K562 (cell line): ENCODE measurements at regions not wholly inside any gene's neighbourhood (a gene's known extent, or its start where the extent isn't known, plus 50 kb on each side); places are given as distances from the start of the nearest gene placed in this dataset.
"Not testable (repeated sequence)": the region's sequence is repeated elsewhere in the genome, so short reads cannot be mapped to it uniquely, and the experiment has no call there.

Experiments
- ATAC-seq: fragments of 200-7000 bp; cut with Tn5 transposase; 3 replicates; pipeline ENCODE4 v1.9.1; 2020; ENCODE audit warnings: moderate library complexity
- BruUV-seq: library from RNA; stranded (reverse); fragments of 400-500 nt; replicated peaks from 2 replicates; lab custom pipeline; 2021; lab: Mats Ljungman, UMichigan
- CTCF ChIA-PET: fragments of 300-600 bp; formaldehyde crosslinking; extraction: SDS; loops from one replicate; lab custom pipeline; 2021; ENCODE audit warnings: low intra/inter-chr PET ratio; lab: Yijun Ruan, JAX
- POLR2A ChIA-PET: fragments of 300-600, 350-650 bp; sonication (Branson Sonifier 250); formaldehyde crosslinking; extraction: SDS; loops from one replicate; lab custom pipeline; 2021; ENCODE audit warnings: antibody characterized with exemption, inconsistent platforms; lab: Yijun Ruan, JAX
- DNase-seq, 4 experiments: peaks; one replicate each; pipeline versions ENCODE4 v3.0.0 to v3.0.0-alpha.2; 2011 to 2018; ENCODE audit warnings: low spot score in 3 of 4, mixed read lengths in 3 of 4; ENCODE audit errors: extremely low read depth in 1 of 4
- FAIRE-seq: peaks from 2 replicates; lab custom pipeline; 2011; peaks lifted over from hg19 to GRCh38; lab: Jason Lieb, UNC
- H2AFZ ChIP-seq: 2 replicates; pipeline ENCODE4 v1.6.0; 2011; ENCODE audit warnings: low read depth, low read length, control low read depth, inconsistent platforms
- H3K27ac ChIP-seq: fragments of 200-600 bp; 3 replicates; pipeline ENCODE4 v1.8.0; 2011; ENCODE audit warnings: low read depth, mild to moderate bottlenecking, control low read depth, inconsistent platforms, low read length, moderate library complexity, mixed read lengths; ENCODE audit errors: extremely low read depth
- H3K27me3 ChIP-seq, 2 experiments: fragments of 300-600 bp in 1 of 2; 2 replicates in 1 of 2; 3 replicates in 1 of 2; pipeline versions ENCODE4 v1.6.0 to v1.8.0; 2011; ENCODE audit warnings: inconsistent platforms in 2 of 2, low read length in 2 of 2, mild to moderate bottlenecking in 1 of 2, mixed read lengths in 1 of 2, moderate library complexity in 1 of 2; ENCODE audit not compliant: control insufficient read depth in 2 of 2, insufficient read depth in 2 of 2
- H3K36me3 ChIP-seq: fragments of 300-600 bp; 3 replicates; pipeline ENCODE4 v1.8.0; 2011; ENCODE audit warnings: mild to moderate bottlenecking, low read length, inconsistent platforms; ENCODE audit not compliant: control insufficient read depth, insufficient read depth
- H3K4me1 ChIP-seq, 2 experiments: fragments of 200-600 bp in 1 of 2; replicated peaks in 1 of 2; 2 replicates in 1 of 2; 3 replicates in 1 of 2; pipeline versions ENCODE4 v1.5.1 to v1.8.0; 2011; ENCODE audit warnings: inconsistent platforms in 2 of 2, low read length in 2 of 2, mild to moderate bottlenecking in 1 of 2, mixed read lengths in 1 of 2, moderate library complexity in 1 of 2; ENCODE audit not compliant: control insufficient read depth in 2 of 2, insufficient read depth in 2 of 2
- H3K4me2 ChIP-seq: 2 replicates; pipeline ENCODE4 v1.6.1; 2011; ENCODE audit warnings: low read length, control low read depth, inconsistent platforms, mixed read lengths; ENCODE audit not compliant: insufficient read depth
- H3K4me3 ChIP-seq: fragments of 200-600 bp; sonication (generic), shearing (Covaris generic); 2 replicates; pipeline ENCODE4 v1.5.1; 2016; ENCODE audit warnings: control low read depth, inconsistent platforms
- H3K79me2 ChIP-seq: fragments of 200-600 bp; 3 replicates; pipeline ENCODE4 v1.8.0; 2011; ENCODE audit warnings: low read length, inconsistent platforms; ENCODE audit not compliant: control insufficient read depth, insufficient read depth
- H3K9ac ChIP-seq, 2 experiments: 2 replicates each; pipeline versions ENCODE4 v1.6.0 to v1.6.1; 2011; ENCODE audit warnings: low read depth in 2 of 2, low read length in 2 of 2, control low read depth in 1 of 2, inconsistent platforms in 1 of 2, mild to moderate bottlenecking in 1 of 2, mixed read lengths in 1 of 2; ENCODE audit not compliant: insufficient read depth in 1 of 2
- H3K9me1 ChIP-seq: one replicate; pipeline ENCODE4 v1.6.0; 2011; ENCODE audit warnings: inconsistent platforms, mild to moderate bottlenecking, low read length, moderate library complexity; ENCODE audit not compliant: control insufficient read depth, insufficient read depth
- H3K9me3 ChIP-seq: replicated peaks from 2 replicates; pipeline ENCODE4 v1.5.1; 2011; ENCODE audit warnings: low read depth, low read length, inconsistent platforms; ENCODE audit not compliant: control insufficient read depth, insufficient read depth
- H4K20me1 ChIP-seq: replicated peaks from 2 replicates; pipeline ENCODE4 v1.6.1; 2011; ENCODE audit warnings: low read length, inconsistent platforms, mixed read lengths; ENCODE audit not compliant: control insufficient read depth, insufficient read depth
- WGBS: fragments of 100-300 bp; shearing (Covaris generic); methylation state at CpG from one replicate; pipeline ENCODE4 v1.1.6; 2016; ENCODE audit warnings: low coverage, mixed read lengths; ENCODE audit not compliant: insufficient coverage; ENCODE audit errors: missing lambda C conversion rate; 5-methylcytosine and 5-hydroxymethylcytosine counted together
- in situ Hi-C: fragments of 300-500 bp; cut with MboI; formaldehyde crosslinking; loops from 4 replicates; pipeline ENCODE4 v1.15.0; 2018; ENCODE audit warnings: inconsistent platforms, mixed read lengths
- intact Hi-C: fragments of 100-400 bp; cut with micrococcal nuclease; formaldehyde crosslinking; loops from 2 replicates; pipeline ENCODE4 v1.14.2; 2022

DNA sequence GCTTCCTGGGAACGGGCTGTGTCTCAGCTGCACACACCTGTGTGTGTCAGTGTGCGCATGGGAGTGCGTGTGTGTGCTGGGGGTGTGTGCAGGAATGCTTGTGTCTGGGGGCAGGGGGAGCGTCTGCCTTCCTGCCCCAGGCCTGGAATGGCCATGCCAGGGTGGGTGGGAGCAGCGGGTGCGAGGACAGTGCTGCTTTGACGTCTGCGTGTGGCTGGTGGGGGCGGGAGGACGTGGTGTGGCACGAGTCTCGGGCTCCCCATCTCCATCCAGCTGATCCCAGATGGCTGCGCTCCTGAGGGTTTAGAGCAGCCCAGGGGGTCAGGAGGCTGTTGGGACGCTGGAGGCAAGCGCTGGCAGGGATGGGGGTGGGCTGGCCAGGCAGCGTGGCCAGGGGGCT, 80.6 kb downstream of the TMEM121 start:
- H3K27me3 ChIP-seq, in situ Hi-C loops, BruUV-seq, H3K27ac ChIP-seq, ATAC-seq, H3K9me1 ChIP-seq, CTCF ChIA-PET, H2AFZ ChIP-seq, H3K79me2 ChIP-seq, H3K9ac ChIP-seq, H3K4me3 ChIP-seq, FAIRE-seq, H4K20me1 ChIP-seq, POLR2A ChIA-PET, intact Hi-C loops, H3K36me3 ChIP-seq, DNase-seq, H3K4me2 ChIP-seq, H3K9me3 ChIP-seq: not testable (repeated sequence)
- WGBS, result 10% methylated on average over 2 of the region's 16 CpGs
- peaks cover 6 to 22% of the 10 kb centered on the region in 2 experiments; a peak in 4 of 5 replicates for H3K4me1 ChIP-seq

DNA sequence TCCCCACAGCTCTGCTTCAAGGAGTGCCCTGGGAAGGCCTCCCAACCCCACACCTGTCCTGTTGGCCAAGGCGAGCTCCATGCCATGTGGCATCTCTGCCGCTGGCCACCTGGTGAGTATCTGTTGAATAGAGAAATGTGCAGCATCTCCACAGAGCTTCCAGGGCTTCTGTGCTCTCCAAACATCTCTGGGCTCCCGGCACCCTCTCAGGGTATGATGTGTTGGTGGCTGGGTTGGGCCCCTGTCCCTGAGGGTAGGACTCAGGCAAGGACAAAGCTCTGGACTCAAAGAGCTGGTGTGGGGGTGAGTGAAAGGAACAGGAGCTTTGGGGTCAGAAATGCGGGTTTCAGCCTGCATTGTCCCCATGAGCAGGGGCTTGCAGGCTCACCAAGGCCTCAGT, 88.6 kb downstream of the TMEM121 start:
- in situ Hi-C loops, result loop anchor here (5.0 kb wide), 1 partner anchor 42 kb away; no protein-coding TSS in a partner anchor
- H3K9me3 ChIP-seq, H3K36me3 ChIP-seq, ATAC-seq, POLR2A ChIA-PET, FAIRE-seq, DNase-seq, H3K9ac ChIP-seq, H3K9me1 ChIP-seq, H3K27ac ChIP-seq, BruUV-seq, H3K4me2 ChIP-seq, intact Hi-C loops, H3K4me1 ChIP-seq, H4K20me1 ChIP-seq, H3K4me3 ChIP-seq, H3K27me3 ChIP-seq, CTCF ChIA-PET, H2AFZ ChIP-seq, H3K79me2 ChIP-seq: not testable (repeated sequence)
- WGBS, result 0% methylated on average over 1 of the region's 4 CpGs

DNA sequence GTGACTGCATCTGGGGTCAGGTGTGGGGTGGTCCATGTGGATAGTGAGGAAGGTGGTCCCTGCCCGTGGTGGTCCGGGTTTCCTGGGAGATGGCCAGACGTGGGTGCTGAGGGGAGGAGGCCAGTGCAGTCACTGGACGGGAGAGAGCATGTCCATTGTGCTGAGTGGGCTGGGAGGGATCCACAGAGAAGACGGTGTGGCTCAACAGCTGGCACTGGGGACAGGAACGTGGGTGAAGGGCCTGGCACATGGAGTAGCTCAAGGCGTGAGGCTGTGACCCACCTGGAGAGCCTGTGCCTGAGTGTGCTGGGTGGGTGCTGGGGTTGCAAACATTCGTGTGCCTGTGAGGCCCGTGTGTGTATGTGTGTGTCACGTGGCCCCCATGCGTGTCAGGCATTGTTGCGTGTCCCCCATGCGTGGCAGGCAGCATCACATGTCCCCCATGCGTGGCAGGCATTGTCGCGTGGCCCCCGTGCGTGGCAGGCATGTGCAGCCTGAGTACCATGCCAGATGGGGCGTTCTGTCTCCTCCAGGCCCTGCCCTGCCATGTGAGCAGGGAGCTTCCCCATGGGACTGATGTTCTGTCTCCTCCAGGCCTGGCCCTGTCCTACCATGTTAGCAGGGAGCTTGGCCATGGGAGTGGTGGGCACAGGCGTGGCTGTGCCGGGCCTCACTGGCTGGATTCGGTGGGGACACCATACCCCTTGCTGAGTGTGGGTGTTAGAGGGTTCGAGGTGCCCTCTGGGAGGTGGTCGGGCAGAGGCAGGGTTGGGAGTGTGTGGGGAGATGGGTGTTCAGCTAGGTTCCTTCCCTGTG, 89.8 kb downstream of the TMEM121 start:
- CTCF ChIA-PET, H4K20me1 ChIP-seq, H3K36me3 ChIP-seq, H3K4me1 ChIP-seq, H3K27me3 ChIP-seq, H2AFZ ChIP-seq, ATAC-seq, H3K9me3 ChIP-seq, DNase-seq, intact Hi-C loops, H3K9ac ChIP-seq, H3K79me2 ChIP-seq, BruUV-seq, in situ Hi-C loops, H3K9me1 ChIP-seq, H3K27ac ChIP-seq, H3K4me2 ChIP-seq, H3K4me3 ChIP-seq, FAIRE-seq, POLR2A ChIA-PET: not testable (repeated sequence)
- 8% methylated on average over 11 of the region's 24 CpGs for WGBS
